DND-41 (cell line): ENCODE measurements at regions not wholly inside any gene's neighbourhood (a gene's known extent, or its start where the extent isn't known, plus 50 kb on each side); places are given as distances from the start of the nearest gene placed in this dataset.

ENCODE experiments used
- ATAC-seq: fragments of 200-7000 bp; cut with Tn5 transposase; 3 replicates; pipeline ENCODE4 v1.9.1; 2021; ENCODE audit warnings: low read depth; ENCODE audit not compliant: insufficient read depth
- DNase-seq: peaks from one replicate; pipeline ENCODE4 v3.0.0-alpha.2; 2020
- H2AFZ ChIP-seq: 2 replicates; pipeline ENCODE4 v1.6.0; 2012; ENCODE audit warnings: low read depth, low read length
- H3K27ac ChIP-seq: 2 replicates; pipeline ENCODE4 v1.5.1; 2012; ENCODE audit warnings: low read length, inconsistent platforms
- H3K27me3 ChIP-seq: fragments of 200-600 bp; sonication (generic); 2 replicates; pipeline ENCODE4 v1.6.0; 2012; ENCODE audit warnings: low read length, mild to moderate bottlenecking, inconsistent platforms; ENCODE audit not compliant: insufficient read depth, poor library complexity
- H3K36me3 ChIP-seq: 2 replicates; pipeline ENCODE4 v1.5.1; 2012; ENCODE audit warnings: low read length, inconsistent platforms; ENCODE audit not compliant: insufficient read depth
- H3K4me1 ChIP-seq: 2 replicates; pipeline ENCODE4 v1.5.1; 2012; ENCODE audit warnings: mild to moderate bottlenecking, low read length; ENCODE audit not compliant: insufficient read depth
- H3K4me2 ChIP-seq: 2 replicates; pipeline ENCODE4 v1.6.0; 2012; ENCODE audit warnings: mild to moderate bottlenecking, moderate library complexity, low read length, inconsistent platforms; ENCODE audit not compliant: insufficient read depth
- H3K4me3 ChIP-seq, 2 experiments: fragments of 200-600 bp in 1 of 2; shearing (Covaris generic) in 1 of 2; 2 replicates each; pipeline ENCODE4 v1.5.1; 2012 to 2016; ENCODE audit warnings: inconsistent platforms in 2 of 2, low read length in 2 of 2, mild to moderate bottlenecking in 2 of 2, low read depth in 1 of 2, moderate library complexity in 1 of 2
- H3K79me2 ChIP-seq: 2 replicates; pipeline ENCODE4 v1.6.0; 2012; ENCODE audit warnings: low read length, inconsistent platforms; ENCODE audit not compliant: insufficient read depth
- H3K9ac ChIP-seq: 2 replicates; pipeline ENCODE4 v1.6.0; 2012; ENCODE audit warnings: low read depth, mild to moderate bottlenecking, inconsistent platforms, low read length, moderate library complexity
- H3K9me3 ChIP-seq: 2 replicates; pipeline ENCODE4 v1.5.1; 2012; ENCODE audit warnings: low read length, moderate library complexity, mild to moderate bottlenecking, inconsistent platforms; ENCODE audit not compliant: insufficient read depth, severe bottlenecking
- H4K20me1 ChIP-seq: 2 replicates; pipeline ENCODE4 v1.6.0; 2012; ENCODE audit warnings: low read length; ENCODE audit not compliant: insufficient read depth
- CTCF ChIP-seq: IDR thresholded peaks from 2 replicates; pipeline ENCODE4 v1.5.1; 2012; ENCODE audit warnings: borderline replicate concordance, low read length, moderate library complexity, mild to moderate bottlenecking; ENCODE audit not compliant: poor library complexity, severe bottlenecking; ENCODE audit errors: extremely low read depth
- EZH2 ChIP-seq: IDR thresholded peaks from 3 replicates; pipeline ENCODE4 v1.6.1; 2012; ENCODE audit warnings: borderline replicate concordance, low read depth, mild to moderate bottlenecking, moderate library complexity, low read length, inconsistent platforms; ENCODE audit not compliant: severe bottlenecking

- H3K79me2 ChIP-seq: no peaks in the 10 kb centered on the region
- H3K9me3 ChIP-seq: no peaks in the 10 kb centered on the region
- no peak overlapping the region for H3K27ac ChIP-seq
- H3K4me1 ChIP-seq: no peaks in the 10 kb centered on the region
- H3K4me3 ChIP-seq: no peak overlapping the region
- DNase-seq (no peak), ATAC-seq (no peak)
- H4K20me1 ChIP-seq: no peaks in the 10 kb centered on the region
- no peak overlapping the region for H3K9ac ChIP-seq
- H3K36me3 ChIP-seq: no peaks in the 10 kb centered on the region
- no peaks in the 10 kb centered on the region for H3K27me3 ChIP-seq
- H2AFZ ChIP-seq: no peak overlapping the region
- H3K4me2 ChIP-seq: no peak overlapping the region
- TF ChIP-seq EZH2 (no peak), CTCF (no peak)
Observed at GRCh38 chr4:171621646-171622045, 191.6 kb upstream of the GALNTL6 start.

- Histone ChIP-seq H3K4me2 (no peak overlapping the region), H3K4me3 (no peak overlapping the region), H3K9me3 (no peaks in the 10 kb centered on the region), H4K20me1 (no peaks in the 10 kb centered on the region), H3K4me1 (no peaks in the 10 kb centered on the region), H3K27me3 (no peaks in the 10 kb centered on the region), H3K9ac (no peak overlapping the region), H2AFZ (no peak overlapping the region), H3K36me3 (no peaks in the 10 kb centered on the region), H3K27ac (no peak overlapping the region), H3K79me2 (no peaks in the 10 kb centered on the region)
- ATAC-seq (no peak), DNase-seq (no peak)
- TF ChIP-seq EZH2: no peak
- TF ChIP-seq CTCF: no peak
Observed at GRCh38 chr4:171612907-171613306, 200.3 kb upstream of the GALNTL6 start.

- DNase-seq (no peak), ATAC-seq (no peak)
- no peak overlapping the region for H2AFZ ChIP-seq
- H3K36me3 ChIP-seq: no peaks in the 10 kb centered on the region
- no peak overlapping the region for H3K9ac ChIP-seq
- no peak for TF ChIP-seq CTCF
- TF ChIP-seq EZH2: no peak
- H3K79me2 ChIP-seq: no peaks in the 10 kb centered on the region
- H3K4me2 ChIP-seq: no peak overlapping the region
- H3K4me1 ChIP-seq: no peaks in the 10 kb centered on the region
- no peak overlapping the region for H3K27ac ChIP-seq
- no peaks in the 10 kb centered on the region for H3K27me3 ChIP-seq
- no peaks in the 10 kb centered on the region for H4K20me1 ChIP-seq
- H3K4me3 ChIP-seq: no peak overlapping the region
- no peaks in the 10 kb centered on the region for H3K9me3 ChIP-seq
Observed at GRCh38 chr4:171602638-171603355, 210.4 kb upstream of the GALNTL6 start.

GRCh38 chr4:171601091-171601490 lies 212.1 kb upstream of the GALNTL6 start:
- Histone ChIP-seq H3K79me2 (no peaks in the 10 kb centered on the region), H4K20me1 (no peaks in the 10 kb centered on the region), H3K4me2 (no peak overlapping the region), H3K27me3 (no peaks in the 10 kb centered on the region), H3K36me3 (no peaks in the 10 kb centered on the region), H2AFZ (no peak overlapping the region), H3K27ac (no peak overlapping the region), H3K9me3 (no peaks in the 10 kb centered on the region), H3K9ac (no peak overlapping the region), H3K4me3 (no peak overlapping the region), H3K4me1 (no peaks in the 10 kb centered on the region)
- TF ChIP-seq CTCF: no peak
- TF ChIP-seq EZH2: no peak
- ATAC-seq (no peak), DNase-seq (no peak)
